ENCODE measurements at regions not wholly inside any gene's neighbourhood (a gene's known extent, or its start where the extent isn't known, plus 50 kb on each side); places are given as distances from the start of the nearest gene placed in this dataset.

DNA sequence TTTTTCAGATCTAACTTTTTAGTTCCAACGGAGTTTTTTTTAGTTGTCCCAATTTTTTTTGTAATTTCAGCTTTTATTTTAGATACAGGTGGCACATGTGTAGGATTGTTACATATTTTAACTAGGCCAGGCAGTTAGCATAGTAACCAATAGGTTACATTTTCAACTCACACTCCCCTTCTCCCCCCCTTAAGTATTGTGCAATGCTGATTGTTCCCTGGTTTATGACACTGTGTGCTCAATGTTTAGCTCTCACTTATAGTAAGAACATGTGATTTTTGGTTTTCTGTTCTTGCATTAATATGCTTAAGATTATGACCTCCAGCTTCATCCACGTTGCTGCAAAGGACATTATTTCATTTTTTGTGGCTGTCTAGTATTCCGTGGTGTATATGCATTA, 503.2 kb downstream of the CDH9 start:
- TF ChIP-seq, protein P1, sequence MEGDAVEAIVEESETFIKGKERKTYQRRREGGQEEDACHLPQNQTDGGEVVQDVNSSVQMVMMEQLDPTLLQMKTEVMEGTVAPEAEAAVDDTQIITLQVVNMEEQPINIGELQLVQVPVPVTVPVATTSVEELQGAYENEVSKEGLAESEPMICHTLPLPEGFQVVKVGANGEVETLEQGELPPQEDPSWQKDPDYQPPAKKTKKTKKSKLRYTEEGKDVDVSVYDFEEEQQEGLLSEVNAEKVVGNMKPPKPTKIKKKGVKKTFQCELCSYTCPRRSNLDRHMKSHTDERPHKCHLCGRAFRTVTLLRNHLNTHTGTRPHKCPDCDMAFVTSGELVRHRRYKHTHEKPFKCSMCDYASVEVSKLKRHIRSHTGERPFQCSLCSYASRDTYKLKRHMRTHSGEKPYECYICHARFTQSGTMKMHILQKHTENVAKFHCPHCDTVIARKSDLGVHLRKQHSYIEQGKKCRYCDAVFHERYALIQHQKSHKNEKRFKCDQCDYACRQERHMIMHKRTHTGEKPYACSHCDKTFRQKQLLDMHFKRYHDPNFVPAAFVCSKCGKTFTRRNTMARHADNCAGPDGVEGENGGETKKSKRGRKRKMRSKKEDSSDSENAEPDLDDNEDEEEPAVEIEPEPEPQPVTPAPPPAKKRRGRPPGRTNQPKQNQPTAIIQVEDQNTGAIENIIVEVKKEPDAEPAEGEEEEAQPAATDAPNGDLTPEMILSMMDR (conservative IDR thresholded peaks at IDR 0.05) = no peak
- no CpG with 5 or more reads among the region's 3 CpGs for WGBS (ENCODE audit: extremely low coverage, insufficient read length, low lambda C conversion rate)
- H3K23ac ChIP-seq (ENCODE audit: insufficient read length, low read depth, low read length) = no peak overlapping the region

More for the DNA sequence above, 503.2 kb downstream of the CDH9 start:
- no peak overlapping the region for H4K5ac ChIP-seq (ENCODE audit: insufficient read length, low read depth, low read length)
- H3K9me3 Mint-ChIP-seq = no peaks in the 10 kb centered on the region
- no peak overlapping the region for H3K27ac ChIP-seq (ENCODE audit: insufficient read length, low read depth, low read length)
- no peak overlapping the region for H3K18ac ChIP-seq (ENCODE audit: insufficient read length, low read depth, low read length)
- no peaks in the 10 kb centered on the region for H3K27me3 Mint-ChIP-seq (ENCODE audit: low read depth)
- H3K4me1 ChIP-seq (ENCODE audit: insufficient read depth, low read length) = no peaks in the 10 kb centered on the region
- no peak overlapping the region for H3K4ac ChIP-seq (ENCODE audit: low read depth, low read length)
- no peaks in the 10 kb centered on the region for H3K27me3 ChIP-seq (ENCODE audit: insufficient read depth, low read length)
- no peak overlapping the region for H3K4me2 ChIP-seq (ENCODE audit: insufficient read depth, insufficient read length, low read length)
- no peak overlapping the region for H3K9ac ChIP-seq (ENCODE audit: extremely low read depth, insufficient read length, low read length)
- H3K4me1 Mint-ChIP-seq = no peaks in the 10 kb centered on the region
- H2AFZ ChIP-seq (ENCODE audit: low read length) = no peak overlapping the region
- H3K79me2 ChIP-seq (ENCODE audit: insufficient read depth, low read length) = no peaks in the 10 kb centered on the region
- no peak overlapping the region for H2BK5ac ChIP-seq (ENCODE audit: insufficient read length, low read length)
- H3K14ac ChIP-seq (ENCODE audit: insufficient read depth, low read length) = no peak overlapping the region
- H2BK20ac ChIP-seq (ENCODE audit: low read depth, low read length, poor library complexity, severe bottlenecking) = no peak overlapping the region
- no peak for DNase-seq
- H3K23me2 ChIP-seq (ENCODE audit: insufficient read length, low read depth, low read length, poor library complexity, severe bottlenecking) = no peaks in the 10 kb centered on the region
- no peak overlapping the region for H2AK5ac ChIP-seq (ENCODE audit: insufficient read length, low read length)
- H4K20me1 ChIP-seq (ENCODE audit: control insufficient read depth, insufficient read depth, insufficient read length) = no peaks in the 10 kb centered on the region
- no peaks in the 10 kb centered on the region for H3K79me1 ChIP-seq (ENCODE audit: insufficient read depth, low read depth, low read length, poor library complexity, severe bottlenecking)
- H3K56ac ChIP-seq (ENCODE audit: insufficient read length, low read depth, low read length) = no peak overlapping the region
- no peak overlapping the region for H4K8ac ChIP-seq (replicated peaks; ENCODE audit: insufficient read length, low read depth, low read length)
- no peak overlapping the region for H2BK15ac ChIP-seq (ENCODE audit: low read depth, low read length)
- H2BK12ac ChIP-seq (ENCODE audit: insufficient read length, low read depth, low read length) = no peak overlapping the region
- no peaks in the 10 kb centered on the region for H3K36me3 Mint-ChIP-seq (ENCODE audit: insufficient read depth in 1 of 3, low read depth in 3 of 3)
- no peak overlapping the region for H3K27ac Mint-ChIP-seq
- no peak overlapping the region for H2BK120ac ChIP-seq (ENCODE audit: low read depth, low read length, poor library complexity, severe bottlenecking)
- no peaks in the 10 kb centered on the region for H3K9me3 ChIP-seq (ENCODE audit: control insufficient read depth, low read depth, low read length)
- H4K91ac ChIP-seq (ENCODE audit: insufficient read length, low read depth, low read length) = no peak overlapping the region
- H3T11ph ChIP-seq (ENCODE audit: low read length) = no peak overlapping the region
- no peak overlapping the region for H3K4me3 Mint-ChIP-seq
